ENCODE measurements at regions not wholly inside any gene's neighbourhood (a gene's known extent, or its start where the extent isn't known, plus 50 kb on each side); places are given as distances from the start of the nearest gene placed in this dataset.

GRCh38 chr2:34011684-34012083, 412.6 kb upstream of the FAM98A start:
- no peak for DNase-seq (ENCODE audit: low read depth)
- TF ChIP-seq CTCF (IDR thresholded peaks at IDR 0.05; ENCODE audit: insufficient read depth, low read depth, low read length, missing control alignments), result no peak
- H3K4me3 ChIP-seq (ENCODE audit: low read length), result no peak overlapping the region

DNA sequence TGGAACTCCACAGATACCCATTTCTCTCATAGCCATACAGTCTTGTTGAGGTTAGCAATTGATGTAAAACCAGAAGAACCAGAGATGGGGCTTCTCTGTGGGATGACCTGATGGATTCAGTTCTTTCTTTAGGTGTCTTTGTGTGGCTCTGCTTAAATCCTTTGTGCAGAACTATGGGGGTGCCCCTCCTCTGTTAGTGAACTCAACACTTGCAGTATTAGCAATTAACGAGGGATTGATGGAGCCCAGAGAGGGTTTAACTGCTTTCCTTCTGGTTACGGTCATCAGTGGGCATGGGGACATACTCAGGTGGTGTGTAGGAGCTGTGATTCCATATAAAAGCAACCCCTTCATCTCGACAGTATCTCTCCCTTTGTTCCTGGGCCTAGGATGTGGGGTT, 406.8 kb upstream of the FAM98A start:
- no peak for TF ChIP-seq CTCF (IDR thresholded peaks at IDR 0.05; ENCODE audit: insufficient read depth, low read depth, low read length, missing control alignments)
- no peak for DNase-seq (ENCODE audit: low read depth)
- no peak overlapping the region for H3K4me3 ChIP-seq (ENCODE audit: low read length)

DNA sequence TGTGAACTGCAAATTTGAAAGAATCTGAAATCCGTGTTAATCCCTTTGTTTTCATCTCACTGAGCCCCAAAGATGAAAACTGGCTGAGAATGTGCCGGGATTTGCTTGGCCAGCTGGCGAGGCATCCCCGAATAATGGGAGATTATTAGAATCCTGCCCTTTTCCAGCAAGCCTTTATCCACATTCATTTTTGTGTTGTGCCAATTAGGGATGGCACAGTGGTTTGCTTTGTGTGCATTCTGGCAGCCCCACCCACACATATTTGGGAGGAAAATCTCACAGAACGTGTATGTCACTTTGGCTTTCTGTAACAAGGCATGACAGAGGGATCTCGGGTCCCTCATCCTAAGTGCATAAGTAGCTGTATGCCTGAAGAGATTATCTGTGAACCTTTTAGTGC, 405.8 kb upstream of the FAM98A start:
- DNase-seq (ENCODE audit: low read depth), result no peak
- H3K4me3 ChIP-seq (ENCODE audit: low read length), result no peak overlapping the region
- no peak for TF ChIP-seq CTCF (IDR thresholded peaks at IDR 0.05; ENCODE audit: insufficient read depth, low read depth, low read length, missing control alignments)

- TF ChIP-seq CTCF (IDR thresholded peaks at IDR 0.05; ENCODE audit: insufficient read depth, low read depth, low read length, missing control alignments), result no peak
- no peak for DNase-seq (ENCODE audit: low read depth)
- H3K4me3 ChIP-seq (ENCODE audit: low read length), result no peak overlapping the region
These were observed 404.7 kb upstream of the FAM98A start for GRCh38 chr2:34003795-34004194.

- DNase-seq (ENCODE audit: low read depth), result no peak
- no peak for TF ChIP-seq CTCF (IDR thresholded peaks at IDR 0.05; ENCODE audit: insufficient read depth, low read depth, low read length, missing control alignments)
- no peak overlapping the region for H3K4me3 ChIP-seq (ENCODE audit: low read length)
These were observed 402.5 kb upstream of the FAM98A start for GRCh38 chr2:34001557-34001956.

DNA sequence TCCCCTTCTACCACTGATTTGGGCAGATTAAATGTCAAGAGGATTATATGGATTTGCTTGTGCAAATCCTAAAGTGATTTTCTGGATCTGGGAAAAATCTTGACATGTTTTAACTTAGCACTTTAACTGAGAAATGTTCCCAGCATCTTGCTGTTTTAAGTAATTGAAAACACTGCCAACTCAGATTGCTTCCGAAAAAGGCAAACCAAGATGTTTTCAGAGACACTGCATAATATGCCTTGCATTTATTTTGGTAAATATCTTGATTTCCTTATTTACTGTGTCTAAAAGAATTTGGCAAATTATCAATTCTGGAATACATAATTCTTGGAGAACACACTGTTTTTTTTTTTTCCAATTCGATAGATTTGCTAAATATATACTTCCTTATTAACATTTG, 385.0 kb upstream of the FAM98A start:
- no peak for DNase-seq (ENCODE audit: low read depth)
- no peak overlapping the region for H3K4me3 ChIP-seq (ENCODE audit: low read length)
- no peak for TF ChIP-seq CTCF (IDR thresholded peaks at IDR 0.05; ENCODE audit: insufficient read depth, low read depth, low read length, missing control alignments)

DNA sequence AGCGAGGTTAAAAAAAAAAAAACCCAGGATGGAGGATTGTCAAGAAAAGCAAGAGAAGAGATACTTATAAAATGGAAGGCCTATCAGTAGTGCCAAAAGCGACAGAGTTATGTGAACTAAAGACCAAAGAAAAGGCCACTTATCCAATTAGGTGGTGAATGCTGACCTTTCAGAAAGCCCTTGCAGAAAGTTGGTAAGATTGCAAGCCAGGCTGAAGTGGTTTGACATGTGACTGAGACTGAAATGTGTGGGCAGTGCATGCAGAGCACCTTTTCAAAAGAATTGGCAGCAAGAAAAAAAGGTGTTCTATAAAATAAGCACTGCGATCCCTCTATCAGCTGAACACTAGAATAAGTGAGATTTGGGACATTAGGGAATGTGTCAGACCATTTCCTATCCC, 379.4 kb upstream of the FAM98A start:
- no peak overlapping the region for H3K4me3 ChIP-seq (ENCODE audit: low read length)
- no peak for DNase-seq (ENCODE audit: low read depth)
- no peak for TF ChIP-seq CTCF (IDR thresholded peaks at IDR 0.05; ENCODE audit: insufficient read depth, low read depth, low read length, missing control alignments)
